DND-41 (cell line): ENCODE measurements at regions not wholly inside any gene's neighbourhood (a gene's known extent, or its start where the extent isn't known, plus 50 kb on each side); places are given as distances from the start of the nearest gene placed in this dataset.

Experiments used
- CTCF ChIP-seq: IDR thresholded peaks from 2 replicates; pipeline ENCODE4 v1.5.1; 2012; ENCODE audit warnings: borderline replicate concordance, low read length, moderate library complexity, mild to moderate bottlenecking; ENCODE audit not compliant: poor library complexity, severe bottlenecking; ENCODE audit errors: extremely low read depth
- EZH2 ChIP-seq: IDR thresholded peaks from 3 replicates; pipeline ENCODE4 v1.6.1; 2012; ENCODE audit warnings: borderline replicate concordance, low read depth, mild to moderate bottlenecking, moderate library complexity, low read length, inconsistent platforms; ENCODE audit not compliant: severe bottlenecking

GRCh38 chr5:8870349-8870958, 675.4 kb downstream of the SEMA5A start:
- TF ChIP-seq EZH2 (no peak), CTCF (no peak)
